Loucy (cell line): ENCODE measurements at regions not wholly inside any gene's neighbourhood (a gene's known extent, or its start where the extent isn't known, plus 50 kb on each side); places are given as distances from the start of the nearest gene placed in this dataset.

ENCODE experiments used
- EZH2phosphoT487 ChIP-seq: fragments of 200-600 bp; IDR thresholded peaks from 2 replicates; pipeline ENCODE4 v1.6.1; 2018; ENCODE audit warnings: antibody characterized with exemption, mild to moderate bottlenecking, moderate library complexity, borderline replicate concordance
- TF ChIP-seq, protein P1 (sequence below): fragments of 200-600 bp; sonication (generic); conservative IDR thresholded peaks from 2 replicates; pipeline ENCODE4 v1.5.1; 2014; ENCODE audit warnings: mild to moderate bottlenecking, antibody characterized with exemption, low read length

DNA sequence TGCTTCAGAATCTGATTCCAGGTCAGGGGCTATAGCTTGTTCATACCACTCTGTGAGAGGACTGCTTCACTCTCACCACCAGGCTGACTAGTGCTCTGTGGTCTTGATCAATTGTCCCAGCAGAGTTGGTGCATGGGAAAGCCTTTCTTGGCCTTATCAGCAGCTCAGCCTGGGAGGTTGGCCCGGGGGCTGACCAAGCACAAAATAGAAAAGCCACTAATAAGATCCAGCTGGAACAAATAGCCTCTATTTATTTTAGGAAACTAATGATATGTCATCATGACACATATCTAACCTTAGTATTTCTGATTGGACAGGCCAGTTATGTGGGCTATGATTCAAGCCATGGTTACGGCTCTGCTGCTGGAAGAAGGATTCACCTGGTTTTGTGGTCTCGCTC lies 134.2 kb downstream of the GDAP2 start:
- TF ChIP-seq, protein P1, sequence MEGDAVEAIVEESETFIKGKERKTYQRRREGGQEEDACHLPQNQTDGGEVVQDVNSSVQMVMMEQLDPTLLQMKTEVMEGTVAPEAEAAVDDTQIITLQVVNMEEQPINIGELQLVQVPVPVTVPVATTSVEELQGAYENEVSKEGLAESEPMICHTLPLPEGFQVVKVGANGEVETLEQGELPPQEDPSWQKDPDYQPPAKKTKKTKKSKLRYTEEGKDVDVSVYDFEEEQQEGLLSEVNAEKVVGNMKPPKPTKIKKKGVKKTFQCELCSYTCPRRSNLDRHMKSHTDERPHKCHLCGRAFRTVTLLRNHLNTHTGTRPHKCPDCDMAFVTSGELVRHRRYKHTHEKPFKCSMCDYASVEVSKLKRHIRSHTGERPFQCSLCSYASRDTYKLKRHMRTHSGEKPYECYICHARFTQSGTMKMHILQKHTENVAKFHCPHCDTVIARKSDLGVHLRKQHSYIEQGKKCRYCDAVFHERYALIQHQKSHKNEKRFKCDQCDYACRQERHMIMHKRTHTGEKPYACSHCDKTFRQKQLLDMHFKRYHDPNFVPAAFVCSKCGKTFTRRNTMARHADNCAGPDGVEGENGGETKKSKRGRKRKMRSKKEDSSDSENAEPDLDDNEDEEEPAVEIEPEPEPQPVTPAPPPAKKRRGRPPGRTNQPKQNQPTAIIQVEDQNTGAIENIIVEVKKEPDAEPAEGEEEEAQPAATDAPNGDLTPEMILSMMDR, result no peak
- no peak for TF ChIP-seq EZH2phosphoT487
